GM21390 (cell line): ENCODE measurements at regions not wholly inside any gene's neighbourhood (a gene's known extent, or its start where the extent isn't known, plus 50 kb on each side); places are given as distances from the start of the nearest gene placed in this dataset.

Source experiments
- ATAC-seq: cut with Tn5 transposase; IDR thresholded peaks from one replicate; pipeline ENCODE4 v1.9.1; 2021; ENCODE audit not compliant: unreplicated experiment

- ATAC-seq: no peak
Observed at GRCh38 chr5:67289763-67290521, 93.3 kb upstream of the CD180 start.

DNA sequence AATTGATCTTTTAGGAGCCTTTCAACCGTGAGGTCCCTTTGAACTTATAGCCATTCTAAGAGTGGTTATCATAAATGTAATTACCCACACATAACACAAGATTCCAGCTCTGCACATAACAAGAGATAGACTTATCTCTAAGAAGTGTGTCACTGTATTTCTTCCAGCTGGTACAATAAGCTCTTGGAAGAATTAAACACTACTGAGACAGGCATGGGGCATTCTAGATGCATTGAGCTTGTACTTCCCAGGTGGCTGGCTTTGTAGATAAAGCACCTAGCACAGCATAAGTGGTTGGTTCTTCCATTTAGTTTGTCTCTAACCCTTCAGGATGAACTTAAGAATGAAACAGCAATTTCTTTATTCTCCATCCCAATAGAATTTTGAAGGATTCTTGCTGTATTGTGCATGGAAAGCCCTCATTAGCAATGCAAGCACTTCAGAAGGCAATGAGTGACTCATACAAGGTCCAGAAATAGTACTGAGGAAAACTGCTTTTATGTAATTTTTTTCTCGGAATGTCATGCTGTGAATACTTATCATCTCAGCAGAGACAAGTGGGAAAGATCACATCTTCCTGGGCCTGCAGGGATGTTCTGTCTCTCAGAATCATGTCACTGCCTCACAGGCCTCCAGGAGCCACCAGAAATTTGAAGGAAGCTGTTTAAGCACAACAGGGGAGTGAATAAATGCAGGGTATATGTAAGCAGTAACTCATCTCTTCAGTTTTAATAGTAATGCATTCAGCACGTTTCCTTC, 91.1 kb upstream of the CD180 start:
- ATAC-seq: no peak

GRCh38 chr5:67286006-67286405, 89.4 kb upstream of the CD180 start:
- no peak for ATAC-seq

GRCh38 chr5:67283988-67284487, 87.4 kb upstream of the CD180 start:
- ATAC-seq: no peak

DNA sequence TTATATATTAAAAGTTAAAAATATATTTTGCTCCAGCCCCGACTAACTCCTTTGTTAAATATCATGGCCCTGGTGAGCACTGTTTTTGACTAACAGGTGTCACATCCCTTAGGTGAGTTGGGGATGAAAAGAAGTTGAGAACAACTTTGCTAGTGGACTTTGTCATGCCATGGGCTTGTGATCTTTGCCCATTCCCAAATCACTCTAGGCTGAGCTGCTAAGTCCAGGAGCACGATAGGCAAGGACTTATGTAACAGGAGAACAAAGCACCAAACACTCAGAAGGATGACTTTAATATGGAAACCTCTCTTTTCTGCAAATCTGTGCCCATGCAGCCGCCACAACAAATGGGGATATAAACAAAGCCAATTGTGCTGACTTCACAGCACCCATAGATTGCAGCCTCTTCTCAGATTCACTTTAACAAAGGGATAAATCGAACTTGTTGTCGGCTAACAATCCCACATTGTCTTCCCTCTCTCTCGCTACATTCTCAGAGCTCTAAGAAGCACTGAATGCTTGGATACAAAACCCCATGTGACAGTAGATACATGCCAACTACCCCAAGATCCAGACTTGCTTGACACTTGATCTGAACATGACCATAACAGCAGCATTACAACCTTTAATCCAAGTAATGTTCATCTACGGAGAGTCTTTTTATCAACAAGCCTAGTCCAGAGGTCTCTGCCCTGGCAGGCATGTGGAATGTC, 86.8 kb upstream of the CD180 start:
- no peak for ATAC-seq

GRCh38 chr5:67281874-67282273, 85.3 kb upstream of the CD180 start:
- ATAC-seq: no peak

GRCh38 chr5:67273689-67274356, 77.2 kb upstream of the CD180 start:
- ATAC-seq: no peak

DNA sequence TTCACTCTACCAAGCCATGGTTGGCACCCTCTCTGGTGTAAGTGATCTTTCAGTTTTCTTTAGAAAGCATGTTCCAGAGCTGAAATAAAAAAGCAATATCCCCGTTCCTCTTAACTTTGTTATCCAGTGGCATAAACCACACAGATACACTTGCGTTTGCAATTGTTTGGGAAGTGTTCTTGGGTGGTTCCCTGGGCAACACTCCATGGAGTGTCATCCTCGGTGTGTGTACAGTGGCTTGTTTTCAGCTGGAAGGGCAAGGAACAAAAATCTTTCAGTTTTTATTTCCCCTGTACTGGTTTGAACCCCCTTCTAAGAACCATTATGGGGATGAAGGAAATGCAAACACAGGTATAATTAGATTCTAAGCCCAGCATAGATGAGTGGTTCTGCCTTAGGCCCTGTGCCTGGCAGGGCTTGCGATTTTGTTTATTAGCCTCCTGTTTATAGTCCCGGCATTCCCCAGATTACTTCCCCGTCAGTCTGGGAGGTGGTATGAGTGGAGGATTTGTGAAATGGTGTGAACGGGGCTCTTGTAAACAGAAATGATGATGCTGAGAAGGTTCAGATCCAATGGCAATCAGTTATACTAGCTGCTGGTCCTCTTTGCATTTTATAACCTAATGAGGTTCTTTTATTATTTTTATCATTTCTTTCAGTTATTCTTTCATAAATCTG, 76.0 kb upstream of the CD180 start:
- no peak for ATAC-seq

- no peak for ATAC-seq
Observed at GRCh38 chr5:67268231-67269021, 71.8 kb upstream of the CD180 start.

GRCh38 chr5:67267512-67268216, 71.1 kb upstream of the CD180 start:
- no peak for ATAC-seq

DNA sequence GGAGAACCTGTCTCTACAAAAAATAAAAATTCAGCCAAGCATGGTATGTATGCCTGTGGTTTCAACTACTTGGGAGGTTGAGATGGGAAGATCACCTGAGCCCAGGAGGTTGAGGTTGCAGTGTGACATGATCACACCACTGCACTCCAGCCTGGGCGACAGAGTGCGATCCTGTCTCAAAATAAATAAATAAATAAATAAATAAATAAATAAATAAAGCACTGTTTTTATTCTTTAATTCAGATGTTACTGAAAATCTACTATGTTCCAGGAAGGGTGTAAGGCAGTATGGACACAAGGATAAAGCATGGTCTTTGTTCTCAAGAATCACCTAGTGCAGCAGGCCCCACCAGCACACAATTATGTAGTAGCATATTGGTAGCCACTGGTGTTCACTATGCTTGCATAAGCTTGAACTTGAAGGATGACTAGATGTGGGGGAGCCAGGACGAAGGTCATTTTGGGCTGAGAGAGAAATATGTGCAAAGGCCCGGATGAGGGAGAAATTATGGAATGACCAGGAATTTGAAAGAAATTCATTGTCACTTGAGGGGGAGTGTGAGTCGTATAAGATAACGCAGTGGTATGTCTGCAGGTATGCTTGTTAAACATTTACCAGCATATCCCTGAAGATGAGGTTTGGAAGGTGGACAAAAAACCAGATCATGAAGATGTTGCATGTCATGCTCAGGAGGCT, 70.2 kb upstream of the CD180 start:
- no peak for ATAC-seq

- no peak for ATAC-seq
Observed at GRCh38 chr5:67265951-67266350, 69.4 kb upstream of the CD180 start.

DNA sequence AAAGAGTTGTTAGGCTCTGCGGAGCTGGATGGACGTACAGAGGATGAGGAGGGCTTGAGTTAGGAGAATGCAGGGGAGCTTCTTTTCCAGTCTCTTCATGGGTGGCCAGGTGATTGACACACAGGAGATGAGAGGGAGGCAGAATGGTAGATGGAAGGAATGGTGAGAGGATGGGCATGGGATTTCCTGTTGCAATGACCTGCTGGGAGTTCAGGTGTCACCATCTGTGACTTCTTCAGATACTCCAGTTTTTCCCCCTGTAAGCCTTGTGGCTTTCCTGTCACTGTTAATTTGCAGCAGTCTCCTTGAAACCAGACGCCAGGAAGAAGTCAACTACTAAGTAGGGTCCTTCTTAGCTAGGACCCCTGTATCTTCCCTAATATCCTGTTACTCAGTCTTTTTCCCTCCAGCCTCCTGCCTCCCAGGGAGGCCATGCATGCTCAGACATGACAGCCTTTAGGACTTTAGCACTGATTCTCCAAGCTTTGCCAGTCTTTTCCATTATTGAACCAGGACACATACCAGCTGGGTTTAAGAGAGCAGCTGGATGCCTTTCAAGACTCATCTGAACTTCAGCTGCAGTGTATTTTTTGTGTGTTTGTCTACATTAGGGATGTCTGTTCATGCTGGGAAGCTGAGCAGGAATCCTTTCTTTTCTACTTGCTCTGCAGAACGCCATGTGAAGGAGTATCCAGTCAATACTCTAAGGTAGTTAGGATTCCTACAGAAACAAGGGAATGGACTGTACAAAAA, 67.2 kb upstream of the CD180 start:
- no peak for ATAC-seq

DNA sequence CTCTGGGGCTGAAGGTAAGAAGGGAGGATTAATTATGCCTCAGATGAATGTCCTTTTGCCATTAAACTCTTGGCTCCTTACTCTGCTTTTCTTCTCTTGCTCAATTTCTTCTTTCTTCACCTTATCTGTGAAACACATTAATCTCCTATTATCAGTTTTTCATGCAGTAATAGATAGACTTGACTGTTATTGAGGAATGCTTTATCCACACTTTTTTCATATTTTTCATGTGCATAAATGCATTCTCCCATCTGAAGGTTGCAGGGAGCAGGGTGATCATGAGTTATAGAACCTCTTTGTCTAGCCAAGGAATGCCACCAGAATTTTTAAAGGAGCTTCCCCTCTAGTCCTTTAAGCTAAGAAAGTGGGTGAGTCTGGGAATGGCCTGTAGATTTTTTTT, 66.4 kb upstream of the CD180 start:
- no peak for ATAC-seq

- no peak for ATAC-seq
Observed at GRCh38 chr5:67262206-67262605, 65.6 kb upstream of the CD180 start.

GRCh38 chr5:67259548-67260215, 63.1 kb upstream of the CD180 start:
- ATAC-seq: no peak

DNA sequence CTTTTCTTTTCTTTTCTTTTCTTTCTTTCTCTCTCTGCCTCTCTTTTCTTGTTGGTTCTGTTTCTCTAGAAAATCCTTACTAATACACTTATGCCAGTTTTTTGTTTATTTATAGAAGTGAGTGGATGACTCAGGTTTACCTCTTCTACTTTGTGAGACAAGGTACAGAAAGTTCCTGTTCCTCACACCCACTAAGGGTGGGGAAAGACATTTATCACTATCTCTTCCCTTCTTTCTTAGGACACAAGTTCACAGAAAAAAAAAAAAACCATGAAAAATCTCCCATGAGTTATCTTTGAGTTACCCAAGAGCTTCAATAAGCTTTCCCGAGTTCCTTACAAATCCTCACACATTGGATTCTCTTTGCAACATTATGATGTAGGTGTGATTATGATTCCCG, 60.9 kb upstream of the CD180 start:
- no peak for ATAC-seq
